ENCODE measurements at regions not wholly inside any gene's neighbourhood (a gene's known extent, or its start where the extent isn't known, plus 50 kb on each side); places are given as distances from the start of the nearest gene placed in this dataset.

DNA sequence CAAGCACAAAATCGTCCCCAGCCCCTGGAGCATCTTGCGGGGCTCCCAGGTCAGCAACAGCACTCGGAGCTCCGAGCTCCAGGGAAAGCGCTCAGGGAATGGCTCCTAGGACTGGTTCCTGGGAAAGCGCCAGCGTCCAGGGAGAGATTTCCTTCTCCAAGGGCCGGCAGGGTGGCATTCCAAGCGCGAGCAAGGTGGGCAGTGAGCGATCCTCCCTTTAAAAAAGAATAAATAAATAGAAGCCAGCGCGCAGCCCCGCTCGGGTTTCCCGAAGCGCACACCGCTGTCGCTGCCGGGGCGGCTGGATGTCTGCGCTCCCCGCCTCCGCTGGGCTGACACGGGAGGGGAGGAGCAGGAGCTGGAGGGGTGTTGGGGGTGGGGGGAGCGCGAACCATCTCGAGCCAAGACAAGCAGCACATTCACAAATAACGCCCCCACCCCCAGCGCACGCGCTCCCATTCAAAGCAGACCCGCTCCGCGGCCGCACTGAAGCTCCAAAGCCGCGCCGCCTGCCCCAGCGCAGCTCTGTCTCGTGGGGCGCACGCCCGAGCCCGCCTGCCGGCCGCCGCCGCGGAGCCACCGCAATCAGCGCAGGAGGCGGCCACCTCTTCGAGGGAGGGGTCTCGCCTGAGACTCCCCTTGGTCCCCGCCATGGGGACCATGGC lies 327.4 kb downstream of the SH3GL2 start:
- no peak for TF ChIP-seq EP300 (IDR thresholded peaks at IDR 0.05)
- no peak for TF ChIP-seq POLR2A (IDR thresholded peaks at IDR 0.05; ENCODE audit: low read depth)
